NCI-H2107 (cell line): ENCODE measurements at regions not wholly inside any gene's neighbourhood (a gene's known extent, or its start where the extent isn't known, plus 50 kb on each side); places are given as distances from the start of the nearest gene placed in this dataset.

Experiments used
- DNase-seq: peaks from one replicate; lab custom pipeline; 2025; lab: John Stamatoyannopoulos, UW

- no peak for DNase-seq
Observed at GRCh38 chr9:89723469-89724100, 118.8 kb downstream of the GADD45G start.

DNA sequence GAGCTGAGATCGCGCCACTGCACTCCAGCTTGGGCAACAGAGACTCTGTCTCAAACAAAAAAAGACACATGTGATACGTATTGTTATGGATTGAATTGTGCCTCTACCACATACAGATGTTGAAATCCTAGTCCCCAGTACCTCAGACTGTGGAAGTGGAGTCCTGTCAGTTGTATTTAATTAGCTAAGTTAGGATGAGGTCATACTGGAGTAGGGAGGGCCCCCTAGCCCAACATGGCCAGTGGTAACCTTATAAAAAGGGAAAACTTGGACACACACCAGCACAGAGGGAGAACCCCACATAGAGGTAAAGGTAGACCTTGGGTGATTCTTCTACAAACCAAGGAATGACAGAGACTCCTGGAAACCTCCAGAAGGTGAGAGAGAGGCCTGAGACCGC, 119.8 kb downstream of the GADD45G start:
- DNase-seq = no peak

GRCh38 chr9:89725271-89725670, 120.5 kb downstream of the GADD45G start:
- DNase-seq = no peak

GRCh38 chr9:89729954-89730530, 125.2 kb downstream of the GADD45G start:
- DNase-seq = no peak

DNA sequence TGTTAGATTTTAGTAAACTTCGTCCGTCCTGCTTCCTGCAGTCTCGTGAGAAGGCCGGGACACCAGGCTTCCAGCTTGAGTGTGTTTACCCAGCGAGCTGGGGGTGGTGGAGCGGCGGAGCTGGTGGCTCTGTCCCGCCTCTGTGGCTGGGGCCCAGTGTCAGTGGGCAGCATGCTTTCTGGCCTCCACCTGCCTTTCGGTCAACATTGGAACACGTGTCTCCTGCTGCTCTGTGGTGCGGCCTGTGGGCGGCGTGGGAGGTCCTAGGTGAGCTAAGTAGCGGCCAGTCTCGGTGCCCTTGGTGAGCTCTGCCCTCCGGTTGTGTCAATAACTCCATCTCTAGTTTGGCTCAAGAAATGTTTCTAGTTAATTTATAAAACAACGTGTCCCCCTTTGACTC, 125.9 kb downstream of the GADD45G start:
- DNase-seq = no peak

DNA sequence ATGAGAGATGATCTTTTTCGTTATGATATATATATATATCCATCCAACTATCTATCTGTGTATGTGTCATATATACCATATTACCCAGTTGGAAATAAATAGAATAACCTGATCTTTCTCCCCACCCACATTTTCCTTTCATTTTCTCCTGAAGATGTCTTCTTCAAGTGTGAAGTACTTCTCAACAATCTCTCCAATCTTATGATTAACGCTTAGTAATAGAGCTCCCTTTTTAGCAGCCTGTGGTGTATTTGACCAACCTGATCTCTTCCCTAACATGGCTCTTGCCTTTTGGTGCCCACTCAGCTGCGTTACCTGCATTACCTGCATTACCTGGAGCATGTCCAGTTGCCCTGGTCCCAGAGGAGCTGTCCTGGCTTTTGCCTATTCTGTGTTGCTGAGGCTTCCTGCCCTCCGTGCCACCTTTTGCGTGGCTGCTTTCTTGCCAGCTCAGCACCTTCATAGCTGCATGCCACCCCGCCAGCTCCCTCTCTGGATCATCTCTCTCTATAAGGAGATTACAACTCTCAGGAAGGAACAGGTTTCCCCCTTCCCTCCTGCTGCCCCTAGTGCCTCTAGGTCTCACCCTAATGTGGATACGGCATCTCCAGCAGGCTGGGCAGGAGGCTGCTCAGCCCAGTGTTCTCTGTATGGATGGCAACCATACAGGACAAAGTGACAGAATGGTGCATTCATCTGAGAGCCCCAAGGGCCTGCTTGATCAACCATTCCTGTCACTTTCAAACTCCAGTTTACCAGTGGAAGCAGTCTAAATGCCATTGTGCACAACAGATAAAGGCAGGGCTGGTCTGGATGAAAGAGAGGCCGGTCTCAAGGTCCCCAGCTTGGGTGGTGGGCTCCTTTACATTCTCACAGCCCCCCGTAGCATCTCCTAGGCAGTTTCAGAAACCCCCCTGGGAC, 126.7 kb downstream of the GADD45G start:
- no peak for DNase-seq

- DNase-seq = no peak
Observed at GRCh38 chr9:89732295-89732938, 127.6 kb downstream of the GADD45G start.

GRCh38 chr9:89732939-89733324, 128.1 kb downstream of the GADD45G start:
- DNase-seq = no peak

- DNase-seq = no peak
Observed at GRCh38 chr9:89734600-89735041, 129.8 kb downstream of the GADD45G start.

DNA sequence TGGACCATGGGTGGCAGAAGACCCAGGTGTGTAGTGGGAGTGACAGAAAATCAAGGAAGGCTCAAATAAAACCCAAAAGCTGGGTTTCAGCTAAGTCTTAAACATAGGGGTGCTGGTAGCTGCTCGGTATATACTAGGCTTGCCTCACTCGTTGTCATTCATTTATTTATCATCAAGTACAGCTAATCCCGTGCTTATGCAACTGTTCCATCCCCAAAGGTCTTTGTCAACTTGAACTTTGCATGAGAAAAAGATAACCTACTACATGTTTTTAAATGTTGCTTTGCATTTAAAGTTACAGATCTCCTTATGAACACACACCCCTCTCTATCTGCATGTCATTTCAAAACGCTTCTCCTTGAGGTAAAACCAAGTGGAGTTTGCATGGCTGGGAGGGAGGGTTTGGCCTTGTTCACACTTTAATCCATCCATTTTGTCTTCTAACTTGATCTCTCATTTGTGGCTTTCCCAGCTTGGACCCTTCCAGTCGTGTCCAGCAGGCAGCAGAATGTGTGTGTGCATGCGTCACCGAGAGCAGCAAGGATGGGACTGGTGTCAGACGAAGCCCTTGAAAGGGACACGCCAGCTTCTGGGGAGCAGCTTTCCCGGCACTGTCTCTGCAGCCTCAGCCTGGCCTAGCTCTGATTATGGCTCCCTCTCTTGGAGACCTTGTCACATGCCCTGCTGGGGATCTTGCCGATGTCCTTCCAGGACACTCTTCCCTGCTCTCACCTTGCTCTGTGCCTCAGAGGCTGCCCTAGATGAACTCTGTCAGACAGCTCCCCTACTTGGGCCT, 133.5 kb downstream of the GADD45G start:
- no peak for DNase-seq

GRCh38 chr9:89739511-89739910, 134.7 kb downstream of the GADD45G start:
- DNase-seq = no peak

DNA sequence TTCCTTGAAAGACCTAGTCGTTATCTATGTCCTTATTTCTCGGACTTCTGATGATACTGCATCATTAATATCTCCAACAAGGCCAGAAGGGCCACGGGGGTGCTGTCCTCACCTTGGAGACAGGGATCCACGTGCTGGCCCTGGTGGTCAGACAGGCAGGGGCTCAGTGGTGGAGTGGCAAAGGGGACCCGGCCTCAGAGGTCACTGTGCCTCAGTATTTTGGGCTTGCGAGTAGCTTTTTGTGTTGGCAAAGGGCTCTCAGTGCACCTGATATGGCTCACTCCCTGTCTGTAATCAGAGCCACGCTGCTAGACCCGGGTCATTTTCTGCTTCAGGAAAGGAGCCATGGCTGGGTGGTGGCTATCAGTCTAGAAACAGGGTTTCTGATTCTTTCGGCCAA, 135.1 kb downstream of the GADD45G start:
- DNase-seq = no peak

DNA sequence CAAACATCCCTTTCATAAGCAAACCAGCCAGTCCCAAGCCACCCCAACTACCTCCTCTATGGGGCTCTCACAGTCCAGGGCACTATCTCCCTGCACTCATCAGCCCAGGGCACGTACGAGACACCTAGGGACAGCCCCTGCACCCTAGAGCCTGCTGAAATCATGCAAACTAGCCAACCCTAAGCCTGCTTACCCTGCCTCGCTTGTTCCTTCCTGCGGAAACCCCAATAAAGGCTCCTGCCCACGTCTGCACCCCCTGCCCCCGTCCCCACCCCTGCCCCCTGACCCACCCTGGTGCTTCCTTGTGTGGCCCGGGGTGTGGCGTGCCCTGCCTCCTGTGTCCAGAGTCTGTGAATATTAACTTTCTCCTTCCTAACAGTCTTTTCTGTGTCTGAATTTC, 135.9 kb downstream of the GADD45G start:
- no peak for DNase-seq

DNA sequence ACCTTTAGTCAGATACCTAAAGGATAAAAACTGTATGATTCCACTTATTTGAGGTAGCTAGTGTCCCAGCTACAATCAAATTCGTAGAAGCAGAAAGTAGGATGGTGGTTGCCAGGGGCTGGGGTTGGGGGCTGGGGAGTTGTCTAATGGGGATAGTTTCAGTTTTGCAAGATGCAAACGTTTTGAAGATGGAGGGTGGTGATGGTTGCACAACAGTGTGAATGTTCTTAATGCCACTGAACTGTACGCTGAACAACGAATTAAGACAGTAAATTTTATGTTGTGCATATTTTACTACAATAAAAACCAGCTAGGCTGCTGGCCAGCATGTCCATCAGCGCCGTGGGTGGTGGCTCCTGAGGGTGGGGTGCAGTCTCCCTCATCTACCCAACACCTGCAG, 137.8 kb downstream of the GADD45G start:
- no peak for DNase-seq

DNA sequence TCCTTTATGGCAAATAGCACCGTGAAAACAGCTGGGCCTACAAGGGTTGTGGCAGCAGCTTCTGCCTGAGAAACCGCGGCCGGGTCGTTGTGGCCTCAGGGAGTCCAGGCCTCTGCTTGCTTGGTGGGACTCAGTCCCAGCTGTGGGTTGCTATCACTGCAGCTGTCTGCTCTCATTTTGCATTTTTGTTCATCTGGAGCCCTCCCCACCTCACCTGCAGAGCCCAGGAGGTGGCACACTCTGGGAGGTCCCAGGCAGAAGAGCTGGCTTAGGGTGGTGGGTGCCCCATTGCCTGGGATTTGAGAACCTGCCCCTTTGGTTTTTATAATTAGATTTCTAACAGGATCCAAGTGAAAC, 138.4 kb downstream of the GADD45G start:
- no peak for DNase-seq

DNA sequence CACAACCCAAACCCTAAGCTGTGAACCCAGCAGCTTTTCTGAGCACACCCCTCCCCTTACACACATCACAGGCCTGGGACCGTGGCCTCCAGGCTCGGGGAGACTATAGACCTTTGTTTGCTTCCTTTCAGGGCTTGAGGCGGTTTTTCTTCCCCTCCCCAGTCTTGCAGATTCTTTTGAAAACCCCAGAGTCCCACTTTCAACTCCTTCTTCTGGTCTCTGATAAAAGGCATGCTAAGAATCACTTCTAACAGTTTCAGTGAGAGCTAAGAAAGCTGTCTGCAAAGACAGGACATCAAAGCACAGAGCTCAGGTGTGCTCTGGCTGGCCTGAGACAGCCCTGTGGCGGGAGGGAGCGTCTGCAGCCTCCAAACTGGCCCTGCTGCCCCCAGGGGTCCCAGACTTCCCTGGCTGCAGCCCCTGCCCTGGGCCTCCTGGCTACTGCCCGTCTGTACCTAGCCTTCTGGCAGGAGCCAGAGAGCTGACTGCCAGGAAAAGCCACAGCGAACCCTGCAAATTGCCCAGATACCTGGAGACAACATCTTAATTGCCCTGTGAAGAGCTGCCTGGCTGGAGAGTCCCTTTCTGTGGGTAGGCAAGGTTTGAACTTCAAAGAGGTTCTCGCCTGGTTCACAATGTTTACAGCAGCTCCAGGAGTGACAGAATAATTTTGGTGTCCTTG, 138.9 kb downstream of the GADD45G start:
- DNase-seq = peak; percentile 39

- DNase-seq = no peak
Observed at GRCh38 chr9:89744255-89744648, 139.4 kb downstream of the GADD45G start.

DNA sequence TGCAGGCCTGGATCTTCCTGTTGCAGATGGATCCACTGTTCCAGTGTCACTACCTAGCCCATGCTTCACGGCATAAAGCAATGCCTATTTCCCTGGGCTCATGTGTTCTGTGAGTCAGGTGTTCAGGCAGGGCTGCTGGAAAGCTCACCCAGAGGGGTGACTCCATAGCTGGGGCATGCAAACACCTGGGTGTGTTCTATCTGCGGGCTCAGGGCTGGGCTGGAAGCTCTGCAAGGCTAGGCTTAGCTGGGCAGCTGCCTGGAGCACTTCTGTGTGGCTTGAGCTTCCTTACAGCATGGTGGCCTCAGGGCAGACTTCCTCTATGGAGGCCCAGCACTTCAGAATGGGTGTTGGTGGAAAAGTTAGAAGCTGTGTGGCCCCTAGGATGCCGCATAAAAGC, 139.9 kb downstream of the GADD45G start:
- no peak for DNase-seq

- no peak for DNase-seq
Observed at GRCh38 chr9:89745601-89746376, 141.0 kb downstream of the GADD45G start.

GRCh38 chr9:89746385-89747116, 141.7 kb downstream of the GADD45G start:
- DNase-seq = no peak
